Upper lobe of left lung (tissue), 6 donors: ENCODE measurements at regions not wholly inside any gene's neighbourhood (a gene's known extent, or its start where the extent isn't known, plus 50 kb on each side); places are given as distances from the start of the nearest gene placed in this dataset.
A peak's percentile ranks its signal among the peaks of the same experiment; 100 is the strongest.

Experiments used
- ATAC-seq, 2 donors: fragments of 200-7000 bp; cut with Tn5 transposase; one replicate each; pipeline ENCODE4 v1.9.1; 2022; ENCODE audit warnings: mild to moderate bottlenecking in 2 of 2, moderate library complexity in 2 of 2; ENCODE audit not compliant: low FRiP score in 2 of 2
- DNase-seq, 2 donors: peaks; one replicate each; pipeline ENCODE4 v3.0.0-alpha.2; 2019 to 2020
- H3K27ac ChIP-seq, 4 donors: fragments of 200-600 bp; sonication (generic); one replicate each; pipeline ENCODE4 v1.5.1; 2016 to 2019
- H3K27me3 ChIP-seq, 4 donors: fragments of 200-600 bp; sonication (generic); one replicate each; pipeline ENCODE4 v1.5.1; 2017 to 2019
- H3K36me3 ChIP-seq, 4 donors: fragments of 200-600 bp; sonication (generic); one replicate each; pipeline ENCODE4 v1.5.1; 2016 to 2019
- H3K4me1 ChIP-seq, 4 donors: fragments of 200-600 bp; sonication (generic); one replicate each; pipeline ENCODE4 v1.5.1; 2018 to 2019
- H3K4me3 ChIP-seq, 4 donors: fragments of 200-600 bp; sonication (generic); one replicate each; pipeline ENCODE4 v1.5.1; 2017 to 2019; ENCODE audit warnings: mild to moderate bottlenecking in 2 of 4, moderate library complexity in 1 of 4
- H3K9me3 ChIP-seq, 4 donors: fragments of 200-600 bp; sonication (generic); one replicate each; pipeline ENCODE4 v1.5.1; 2018 to 2019
- EP300 ChIP-seq, 4 donors: sonication (generic); formaldehyde crosslinking; IDR thresholded peaks; one replicate each; pipeline ENCODE4 v1.5.1; 2017; ENCODE audit warnings: antibody characterized with exemption in 4 of 4, control low read depth in 2 of 4
- POLR2A ChIP-seq, 4 donors: fragments of 450-650 bp; IDR thresholded peaks; one replicate each; pipeline ENCODE4 v1.5.1; 2016 to 2017; ENCODE audit warnings: antibody characterized with exemption in 4 of 4, mild to moderate bottlenecking in 2 of 4
- POLR2AphosphoS5 ChIP-seq, 2 donors: sonication (generic); formaldehyde crosslinking; IDR thresholded peaks; one replicate each; pipeline ENCODE4 v1.5.1; 2017; ENCODE audit warnings: antibody characterized with exemption in 2 of 2
- WGBS, 2 donors: methylation state at CpG; one replicate each; pipeline ENCODE4 v1.1.5; 2017 to 2018; 5-methylcytosine and 5-hydroxymethylcytosine counted together
- TF ChIP-seq, protein P1 (sequence below), 6 experiments: fragments of 450-650 bp in 4 of 6; fragments of 200-600 bp in 2 of 6; sonication (generic) in 2 of 6; IDR thresholded peaks; one replicate each; pipeline ENCODE4 v1.5.1; 2016 to 2019; ENCODE audit warnings: antibody characterized with exemption in 6 of 6
- donor health status: DM: no; HTN: no; CAD: no; lungs with moderate emphysema.
- donor health status: DM: no; HTN: yes; CAD: no; lungs with severe emphysema.

DNA sequence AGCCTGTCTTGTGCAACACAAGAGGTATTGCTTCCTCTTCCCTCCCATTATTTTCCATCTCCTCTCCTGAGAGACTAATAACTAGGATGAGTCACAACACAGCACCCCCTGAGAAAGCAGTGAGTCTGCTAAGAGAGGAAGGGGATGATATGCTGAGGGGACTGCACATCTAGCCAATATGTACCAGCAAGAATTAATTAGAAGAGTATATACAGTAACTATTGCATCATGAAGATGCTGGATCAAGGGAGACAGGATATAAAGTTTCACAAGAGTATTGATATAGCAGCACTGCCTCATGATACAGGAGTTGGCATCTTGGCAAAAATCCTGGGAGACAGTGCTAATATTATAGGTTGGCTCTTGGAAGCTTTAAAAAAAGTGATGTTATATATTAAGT, 289.9 kb upstream of the RBMS1 start:
- Histone ChIP-seq H3K4me1 (no peaks in the 10 kb centered on the region), H3K9me3 (peaks cover 0 to 3% (median 2%) of the 10 kb centered on the region in 4 donors), H3K27ac (no peak overlapping the region), H3K4me3 (no peak overlapping the region), H3K36me3 (no peaks in the 10 kb centered on the region), H3K27me3 (no peaks in the 10 kb centered on the region)
- no peak for DNase-seq
- TF ChIP-seq EP300 (IDR thresholded peaks at IDR 0.05) (no peak), POLR2A (IDR thresholded peaks at IDR 0.05) (no peak), POLR2AphosphoS5 (IDR thresholded peaks at IDR 0.05) (no peak)
- TF ChIP-seq, protein P1, sequence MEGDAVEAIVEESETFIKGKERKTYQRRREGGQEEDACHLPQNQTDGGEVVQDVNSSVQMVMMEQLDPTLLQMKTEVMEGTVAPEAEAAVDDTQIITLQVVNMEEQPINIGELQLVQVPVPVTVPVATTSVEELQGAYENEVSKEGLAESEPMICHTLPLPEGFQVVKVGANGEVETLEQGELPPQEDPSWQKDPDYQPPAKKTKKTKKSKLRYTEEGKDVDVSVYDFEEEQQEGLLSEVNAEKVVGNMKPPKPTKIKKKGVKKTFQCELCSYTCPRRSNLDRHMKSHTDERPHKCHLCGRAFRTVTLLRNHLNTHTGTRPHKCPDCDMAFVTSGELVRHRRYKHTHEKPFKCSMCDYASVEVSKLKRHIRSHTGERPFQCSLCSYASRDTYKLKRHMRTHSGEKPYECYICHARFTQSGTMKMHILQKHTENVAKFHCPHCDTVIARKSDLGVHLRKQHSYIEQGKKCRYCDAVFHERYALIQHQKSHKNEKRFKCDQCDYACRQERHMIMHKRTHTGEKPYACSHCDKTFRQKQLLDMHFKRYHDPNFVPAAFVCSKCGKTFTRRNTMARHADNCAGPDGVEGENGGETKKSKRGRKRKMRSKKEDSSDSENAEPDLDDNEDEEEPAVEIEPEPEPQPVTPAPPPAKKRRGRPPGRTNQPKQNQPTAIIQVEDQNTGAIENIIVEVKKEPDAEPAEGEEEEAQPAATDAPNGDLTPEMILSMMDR (IDR thresholded peaks at IDR 0.05), result no peak
- no peak for ATAC-seq

GRCh38 chr2:160784034-160784433, 290.4 kb upstream of the RBMS1 start:
- WGBS, 2 donors, result 88 to 93% methylated on average over 3 of the region's 3 CpGs
- no peaks in the 10 kb centered on the region for H3K36me3 ChIP-seq
- DNase-seq (no peak), ATAC-seq (no peak)
- H3K4me3 ChIP-seq, result no peak overlapping the region
- H3K27me3 ChIP-seq, result no peaks in the 10 kb centered on the region
- H3K9me3 ChIP-seq, result no peaks in the 10 kb centered on the region
- TF ChIP-seq POLR2AphosphoS5 (IDR thresholded peaks at IDR 0.05) (no peak), EP300 (IDR thresholded peaks at IDR 0.05) (no peak), POLR2A (IDR thresholded peaks at IDR 0.05) (no peak)
- TF ChIP-seq, protein P1 (IDR thresholded peaks at IDR 0.05), result no peak
- no peaks in the 10 kb centered on the region for H3K4me1 ChIP-seq
- no peak overlapping the region for H3K27ac ChIP-seq

- peak in 1 of 2 donors; percentile 30 for DNase-seq
- Histone ChIP-seq H3K4me1 (no peaks in the 10 kb centered on the region), H3K27me3 (no peaks in the 10 kb centered on the region), H3K36me3 (no peaks in the 10 kb centered on the region), H3K9me3 (no peaks in the 10 kb centered on the region), H3K27ac (no peak overlapping the region), H3K4me3 (no peak overlapping the region)
- 76 to 79% methylated on average over 2 of the region's 2 CpGs for WGBS, 2 donors
- no peak for TF ChIP-seq POLR2A (IDR thresholded peaks at IDR 0.05)
- TF ChIP-seq EP300 (IDR thresholded peaks at IDR 0.05), result no peak
- TF ChIP-seq, protein P1 (IDR thresholded peaks at IDR 0.05), result no peak
- TF ChIP-seq POLR2AphosphoS5 (IDR thresholded peaks at IDR 0.05), result no peak
- ATAC-seq, result peak in 1 of 2 donors; percentile 55
Measured at GRCh38 chr2:160790738-160791137, 297.1 kb upstream of the RBMS1 start.

DNA sequence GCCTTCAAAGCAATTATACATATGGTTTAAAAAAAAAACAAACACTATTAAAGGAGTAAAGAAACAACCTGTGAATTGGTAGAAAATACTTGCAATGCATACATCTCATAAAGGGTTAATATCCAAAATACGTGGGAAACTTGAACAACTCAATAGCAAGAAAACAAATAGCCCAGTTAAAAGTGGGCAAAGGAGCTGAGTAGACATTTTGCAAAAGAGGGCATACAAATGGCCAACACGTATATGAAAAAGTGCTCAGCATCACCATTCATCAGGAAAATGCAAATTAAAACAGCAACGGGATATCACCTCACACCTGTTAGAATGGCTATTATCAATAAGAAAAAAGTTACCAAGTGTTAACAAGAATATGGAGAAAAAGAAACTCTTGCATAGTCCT, 298.3 kb upstream of the RBMS1 start:
- no peaks in the 10 kb centered on the region for H3K9me3 ChIP-seq
- TF ChIP-seq, protein P1 (IDR thresholded peaks at IDR 0.05), result no peak
- TF ChIP-seq EP300 (IDR thresholded peaks at IDR 0.05), result no peak
- TF ChIP-seq POLR2A (IDR thresholded peaks at IDR 0.05), result no peak
- no peak for TF ChIP-seq POLR2AphosphoS5 (IDR thresholded peaks at IDR 0.05)
- no peaks in the 10 kb centered on the region for H3K27me3 ChIP-seq
- 79 to 81% methylated on average over 3 of the region's 3 CpGs for WGBS, 2 donors
- H3K36me3 ChIP-seq, result no peaks in the 10 kb centered on the region
- H3K4me3 ChIP-seq, result no peak overlapping the region
- no peak overlapping the region for H3K27ac ChIP-seq
- H3K4me1 ChIP-seq, result no peaks in the 10 kb centered on the region
- DNase-seq, result no peak
- ATAC-seq, result no peak

DNA sequence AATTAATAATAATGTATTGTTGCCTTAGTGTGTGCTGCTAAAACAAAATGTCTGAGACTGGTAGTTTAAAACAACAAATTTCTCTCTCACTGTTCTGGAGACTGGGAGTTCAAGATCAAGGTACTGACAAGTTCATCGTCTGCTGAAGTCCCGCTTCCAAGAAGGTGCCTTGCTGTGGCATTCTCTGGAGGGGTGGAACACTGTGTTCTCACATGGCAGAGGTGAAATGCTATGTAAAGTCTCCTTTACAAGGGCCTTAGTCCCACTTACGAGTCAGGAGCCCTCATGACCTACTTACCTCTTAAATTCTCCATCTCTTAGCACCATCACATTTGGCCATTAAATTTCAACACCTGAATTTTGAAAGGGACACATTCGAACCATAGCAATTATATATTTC, 299.2 kb upstream of the RBMS1 start:
- H3K9me3 ChIP-seq, result no peaks in the 10 kb centered on the region
- no peak overlapping the region for H3K4me3 ChIP-seq
- H3K27ac ChIP-seq, result no peak overlapping the region
- peak in 1 of 2 donors; percentile 81 for ATAC-seq
- H3K27me3 ChIP-seq, result no peaks in the 10 kb centered on the region
- TF ChIP-seq, protein P1 (IDR thresholded peaks at IDR 0.05), result no peak
- TF ChIP-seq POLR2AphosphoS5 (IDR thresholded peaks at IDR 0.05) (peak in 1 of 2 donors; percentile 38), POLR2A (IDR thresholded peaks at IDR 0.05) (no peak), EP300 (IDR thresholded peaks at IDR 0.05) (peak in 1 of 4 donors; percentile 77)
- 46 to 77% methylated on average over 4 of the region's 4 CpGs for WGBS, 2 donors
- no peaks in the 10 kb centered on the region for H3K36me3 ChIP-seq
- DNase-seq, result peak in 1 of 2 donors; percentile 72
- no peaks in the 10 kb centered on the region for H3K4me1 ChIP-seq
